GM04504 (cell line): ENCODE measurements at regions not wholly inside any gene's neighbourhood (a gene's known extent, or its start where the extent isn't known, plus 50 kb on each side); places are given as distances from the start of the nearest gene placed in this dataset.
A peak's percentile ranks its signal among the peaks of the same experiment; 100 is the strongest.
"Not testable (repeated sequence)": the region's sequence is repeated elsewhere in the genome, so short reads cannot be mapped to it uniquely, and the experiment has no call there.

Experiments used
- DNase-seq: peaks from one replicate; pipeline ENCODE4 v3.0.0-alpha.2; 2012; ENCODE audit warnings: low read depth

GRCh38 chr3:177902876-177903275, 633.4 kb upstream of the KCNMB2 start:
- DNase-seq, result no peak

GRCh38 chr3:177904621-177905020, 631.6 kb upstream of the KCNMB2 start:
- DNase-seq, result no peak

- peak; percentile 58 for DNase-seq
Measured at GRCh38 chr3:177905173-177906125, 630.8 kb upstream of the KCNMB2 start.

GRCh38 chr3:177906126-177906511, 630.1 kb upstream of the KCNMB2 start:
- DNase-seq, result peak; percentile 79

GRCh38 chr3:177906578-177907229, 629.5 kb upstream of the KCNMB2 start:
- DNase-seq, result no peak

- not testable (repeated sequence) for DNase-seq
Measured at GRCh38 chr3:177909530-177909929, 626.7 kb upstream of the KCNMB2 start.

GRCh38 chr3:177914224-177914623, 622.0 kb upstream of the KCNMB2 start:
- no peak for DNase-seq

GRCh38 chr3:177916461-177916860, 619.8 kb upstream of the KCNMB2 start:
- DNase-seq, result no peak

GRCh38 chr3:177917234-177917861, 618.9 kb upstream of the KCNMB2 start:
- no peak for DNase-seq

GRCh38 chr3:177921153-177921552, 615.1 kb upstream of the KCNMB2 start:
- no peak for DNase-seq

GRCh38 chr3:177924261-177924660, 612.0 kb upstream of the KCNMB2 start:
- no peak for DNase-seq

- DNase-seq, result no peak
Measured at GRCh38 chr3:177928172-177928873, 607.9 kb upstream of the KCNMB2 start.

GRCh38 chr3:177929310-177929709, 606.9 kb upstream of the KCNMB2 start:
- DNase-seq, result no peak

GRCh38 chr3:177930771-177931170, 605.5 kb upstream of the KCNMB2 start:
- DNase-seq, result no peak

GRCh38 chr3:177931346-177931745, 604.9 kb upstream of the KCNMB2 start:
- no peak for DNase-seq

GRCh38 chr3:177932346-177932745, 603.9 kb upstream of the KCNMB2 start:
- DNase-seq, result no peak

GRCh38 chr3:177932750-177933660, 603.2 kb upstream of the KCNMB2 start:
- DNase-seq, result no peak

- DNase-seq, result peak; percentile 91
Measured at GRCh38 chr3:177934001-177934891, 602.0 kb upstream of the KCNMB2 start.

GRCh38 chr3:177935047-177935446, 601.2 kb upstream of the KCNMB2 start:
- DNase-seq, result no peak

- no peak for DNase-seq
Measured at GRCh38 chr3:177936721-177937120, 599.5 kb upstream of the KCNMB2 start.
